ENCODE measurements at regions not wholly inside any gene's neighbourhood (a gene's known extent, or its start where the extent isn't known, plus 50 kb on each side); places are given as distances from the start of the nearest gene placed in this dataset.

GRCh38 chr3:43913036-43913948, 222.6 kb downstream of the ABHD5 start:
- no peak for DNase-seq (ENCODE audit: low read depth)
- no peak for TF ChIP-seq CTCF (conservative IDR thresholded peaks at IDR 0.05; ENCODE audit: low read depth, low read length)
- H3K4me3 ChIP-seq (ENCODE audit: low read depth, low read length): no peak overlapping the region

GRCh38 chr3:43914269-43914668, 223.5 kb downstream of the ABHD5 start:
- DNase-seq (ENCODE audit: low read depth): no peak
- TF ChIP-seq CTCF (conservative IDR thresholded peaks at IDR 0.05; ENCODE audit: low read depth, low read length): no peak
- H3K4me3 ChIP-seq (ENCODE audit: low read depth, low read length): no peak overlapping the region

- no peak for DNase-seq (ENCODE audit: low read depth)
- H3K4me3 ChIP-seq (ENCODE audit: low read depth, low read length): no peak overlapping the region
- TF ChIP-seq CTCF (conservative IDR thresholded peaks at IDR 0.05; ENCODE audit: low read depth, low read length): no peak
Measured at GRCh38 chr3:43915546-43915945, 224.8 kb downstream of the ABHD5 start.

- no peak for TF ChIP-seq CTCF (conservative IDR thresholded peaks at IDR 0.05; ENCODE audit: low read depth, low read length)
- no peak for DNase-seq (ENCODE audit: low read depth)
- no peak overlapping the region for H3K4me3 ChIP-seq (ENCODE audit: low read depth, low read length)
Measured at GRCh38 chr3:43917361-43917760, 226.6 kb downstream of the ABHD5 start.

GRCh38 chr3:43919029-43919428, 228.3 kb downstream of the ABHD5 start:
- H3K4me3 ChIP-seq (ENCODE audit: low read depth, low read length): no peak overlapping the region
- no peak for DNase-seq (ENCODE audit: low read depth)
- no peak for TF ChIP-seq CTCF (conservative IDR thresholded peaks at IDR 0.05; ENCODE audit: low read depth, low read length)

- TF ChIP-seq CTCF (conservative IDR thresholded peaks at IDR 0.05; ENCODE audit: low read depth, low read length): no peak
- H3K4me3 ChIP-seq (ENCODE audit: low read depth, low read length): no peak overlapping the region
Measured at GRCh38 chr3:43921056-43921648, 230.4 kb downstream of the ABHD5 start.

More at GRCh38 chr3:43921056-43921648, 230.4 kb downstream of the ABHD5 start:
- DNase-seq (ENCODE audit: low read depth): no peak

Data from epithelial cell of proximal tubule (primary cell).